GM21717 (cell line): ENCODE measurements at regions not wholly inside any gene's neighbourhood (a gene's known extent, or its start where the extent isn't known, plus 50 kb on each side); places are given as distances from the start of the nearest gene placed in this dataset.
"Not testable (repeated sequence)": the region's sequence is repeated elsewhere in the genome, so short reads cannot be mapped to it uniquely, and the experiment has no call there.

Experiments used
- ATAC-seq: cut with Tn5 transposase; IDR thresholded peaks from one replicate; pipeline ENCODE4 v1.9.1; 2021; ENCODE audit warnings: mild to moderate bottlenecking, moderate library complexity; ENCODE audit not compliant: unreplicated experiment

- no peak for ATAC-seq
Measured at GRCh38 chr2:53067056-53067455, 700.5 kb upstream of the CHAC2 start.

- no peak for ATAC-seq
Measured at GRCh38 chr2:53064154-53064553, 703.5 kb upstream of the CHAC2 start.

GRCh38 chr2:53058526-53058925, 709.1 kb upstream of the CHAC2 start:
- no peak for ATAC-seq

- no peak for ATAC-seq
Measured at GRCh38 chr2:53053937-53054336, 713.7 kb upstream of the CHAC2 start.

- ATAC-seq, result no peak
Measured at GRCh38 chr2:53051157-53051556, 716.4 kb upstream of the CHAC2 start.

GRCh38 chr2:53040536-53041229, 726.9 kb upstream of the CHAC2 start:
- no peak for ATAC-seq

- ATAC-seq, result no peak
Measured at GRCh38 chr2:53036196-53036595, 731.4 kb upstream of the CHAC2 start.

- ATAC-seq, result no peak
Measured at GRCh38 chr2:53035153-53035552, 732.5 kb upstream of the CHAC2 start.

- no peak for ATAC-seq
Measured at GRCh38 chr2:53033411-53033810, 734.2 kb upstream of the CHAC2 start.

GRCh38 chr2:53028746-53029423, 738.7 kb upstream of the CHAC2 start:
- ATAC-seq, result no peak

- ATAC-seq, result no peak
Measured at GRCh38 chr2:53028225-53028624, 739.4 kb upstream of the CHAC2 start.

- ATAC-seq, result not testable (repeated sequence)
Measured at GRCh38 chr2:53022248-53022647, 745.4 kb upstream of the CHAC2 start.

GRCh38 chr2:53021828-53022227, 745.8 kb upstream of the CHAC2 start:
- no peak for ATAC-seq

GRCh38 chr2:53021292-53021691, 746.3 kb upstream of the CHAC2 start:
- no peak for ATAC-seq

- ATAC-seq, result no peak
Measured at GRCh38 chr2:53018825-53019425, 748.7 kb upstream of the CHAC2 start.

GRCh38 chr2:53006980-53007379, 760.6 kb upstream of the CHAC2 start:
- no peak for ATAC-seq

GRCh38 chr2:53004413-53004812, 763.2 kb upstream of the CHAC2 start:
- ATAC-seq, result no peak

GRCh38 chr2:52995424-52995823, 772.2 kb upstream of the CHAC2 start:
- ATAC-seq, result no peak

- no peak for ATAC-seq
Measured at GRCh38 chr2:52976143-52976949, 791.3 kb upstream of the CHAC2 start.

GRCh38 chr2:52974127-52974526, 793.5 kb upstream of the CHAC2 start:
- no peak for ATAC-seq

GRCh38 chr2:52970642-52971041, 797.0 kb upstream of the CHAC2 start:
- no peak for ATAC-seq
